CD14-positive monocyte (primary cell): ENCODE measurements at regions not wholly inside any gene's neighbourhood (a gene's known extent, or its start where the extent isn't known, plus 50 kb on each side); places are given as distances from the start of the nearest gene placed in this dataset.

Source experiments
- DNase-seq, 3 donors: peaks; one replicate each; pipeline ENCODE4 v3.0.0-alpha.2; 2011 to 2022
- H2AFZ ChIP-seq: 2 replicates; pipeline ENCODE4 v1.6.0; 2012; ENCODE audit warnings: mild to moderate bottlenecking, low read depth, low read length, inconsistent platforms; ENCODE audit not compliant: insufficient read depth, poor library complexity, severe bottlenecking
- H3K27ac ChIP-seq, 2 donors: 1 replicate in 1 of 2; 2 replicates in 1 of 2; pipeline ENCODE4 v1.5.1; 2012 to 2013; ENCODE audit warnings: low read length in 2 of 2, control low read depth in 1 of 2, inconsistent platforms in 1 of 2, low read depth in 1 of 2, mild to moderate bottlenecking in 1 of 2
- H3K27me3 ChIP-seq, 2 donors: one replicate each; pipeline versions ENCODE4 v1.6.0 to v1.6.1; 2011 to 2013; ENCODE audit warnings: low read length in 2 of 2; ENCODE audit not compliant: control insufficient read depth in 2 of 2, insufficient read depth in 2 of 2
- H3K36me3 ChIP-seq, 2 donors: replicated peaks in 1 of 2; 1 replicate in 1 of 2; 2 replicates in 1 of 2; pipeline versions ENCODE4 v1.5.1 to v1.6.1; 2012 to 2013; ENCODE audit warnings: low read length in 2 of 2, control low read depth in 1 of 2, inconsistent platforms in 1 of 2, mild to moderate bottlenecking in 1 of 2; ENCODE audit not compliant: insufficient read depth in 2 of 2, control insufficient read depth in 1 of 2
- H3K4me1 ChIP-seq, 2 donors: 1 replicate in 1 of 2; 2 replicates in 1 of 2; pipeline versions ENCODE4 v1.5.1 to v1.6.1; 2012 to 2013; ENCODE audit warnings: low read length in 2 of 2, control low read depth in 1 of 2, inconsistent platforms in 1 of 2, mild to moderate bottlenecking in 1 of 2, moderate library complexity in 1 of 2; ENCODE audit not compliant: insufficient read depth in 2 of 2, control insufficient read depth in 1 of 2
- H3K4me2 ChIP-seq: replicated peaks from 2 replicates; pipeline ENCODE3; 2012; ENCODE audit warnings: low read length, moderate library complexity, mild to moderate bottlenecking; ENCODE audit not compliant: poor library complexity, severe bottlenecking; ENCODE audit errors: extremely low read depth
- H3K4me3 ChIP-seq, 3 experiments: fragments of 200-600 bp in 1 of 3; sonication (generic) in 1 of 3; replicated peaks in 1 of 3; 1 replicate in 2 of 3; 2 replicates in 1 of 3; pipeline ENCODE4 v1.5.1; 2011 to 2013; ENCODE audit warnings: low read length in 3 of 3, mild to moderate bottlenecking in 3 of 3, control low read depth in 2 of 3, low read depth in 2 of 3, inconsistent platforms in 1 of 3, moderate library complexity in 1 of 3
- H3K79me2 ChIP-seq: 2 replicates; pipeline ENCODE4 v1.6.0; 2012; ENCODE audit warnings: mild to moderate bottlenecking, control low read depth, inconsistent platforms, low read length, moderate library complexity; ENCODE audit not compliant: insufficient read depth
- H3K9ac ChIP-seq: 2 replicates; pipeline ENCODE4 v1.6.0; 2017; ENCODE audit warnings: low read length, mild to moderate bottlenecking; ENCODE audit not compliant: insufficient read depth, poor library complexity, severe bottlenecking
- H3K9me3 ChIP-seq, 2 donors: replicated peaks in 1 of 2; 1 replicate in 1 of 2; 2 replicates in 1 of 2; pipeline versions ENCODE4 v1.5.1 to v1.6.1; 2012 to 2013; ENCODE audit warnings: low read length in 2 of 2, control low read depth in 1 of 2; ENCODE audit not compliant: control insufficient read depth in 1 of 2, insufficient read depth in 1 of 2
- H4K20me1 ChIP-seq: 2 replicates; pipeline ENCODE4 v1.6.0; 2012; ENCODE audit warnings: mild to moderate bottlenecking, low read length, control low read depth, moderate library complexity; ENCODE audit not compliant: insufficient read depth
- H3K27ac Mint-ChIP-seq, 7 donors: one replicate each; pipeline ENCODE4 v1.8.0; 2020; ENCODE audit warnings: mild to moderate bottlenecking in 7 of 7, mixed read lengths in 7 of 7, moderate library complexity in 6 of 7, inconsistent platforms in 2 of 7
- H3K27me3 Mint-ChIP-seq, 3 donors: one replicate each; pipeline ENCODE4 v1.8.0; 2021 to 2022; ENCODE audit warnings: low read depth in 3 of 3, mild to moderate bottlenecking in 3 of 3, mixed read lengths in 3 of 3, moderate library complexity in 3 of 3, inconsistent platforms in 1 of 3
- H3K36me3 Mint-ChIP-seq, 2 donors: one replicate each; pipeline ENCODE4 v1.8.0; 2020; ENCODE audit warnings: mixed read lengths in 2 of 2, inconsistent platforms in 1 of 2, mild to moderate bottlenecking in 1 of 2
- H3K4me1 Mint-ChIP-seq: one replicate; pipeline ENCODE4 v1.8.0; 2020; ENCODE audit warnings: mild to moderate bottlenecking, mixed read lengths
- H3K4me3 Mint-ChIP-seq, 2 donors: one replicate each; pipeline ENCODE4 v1.8.0; 2020; ENCODE audit warnings: mild to moderate bottlenecking in 2 of 2, mixed read lengths in 2 of 2, moderate library complexity in 1 of 2
- H3K9me3 Mint-ChIP-seq, 7 donors: one replicate each; pipeline ENCODE4 v1.8.0; 2020 to 2022; ENCODE audit warnings: mixed read lengths in 7 of 7, mild to moderate bottlenecking in 6 of 7, moderate library complexity in 6 of 7, inconsistent platforms in 2 of 7
- CTCF ChIP-seq: fragments of 200-600 bp; IDR thresholded peaks from one replicate; pipeline ENCODE4 v1.8.0; 2022; ENCODE audit warnings: antibody characterized with exemption, mild to moderate bottlenecking
- WGBS: methylation state at CpG from one replicate; pipeline ENCODE4 v1.1.5; 2013; ENCODE audit warnings: missing lambda C conversion rate; ENCODE audit not compliant: insufficient coverage; 5-methylcytosine and 5-hydroxymethylcytosine counted together
- intact Hi-C, 2 donors: fragments of 100-400 bp; cut with micrococcal nuclease; formaldehyde crosslinking; loops; one replicate each; pipeline versions ENCODE4 v1.15.0 to v1.15.1; 2023

DNA sequence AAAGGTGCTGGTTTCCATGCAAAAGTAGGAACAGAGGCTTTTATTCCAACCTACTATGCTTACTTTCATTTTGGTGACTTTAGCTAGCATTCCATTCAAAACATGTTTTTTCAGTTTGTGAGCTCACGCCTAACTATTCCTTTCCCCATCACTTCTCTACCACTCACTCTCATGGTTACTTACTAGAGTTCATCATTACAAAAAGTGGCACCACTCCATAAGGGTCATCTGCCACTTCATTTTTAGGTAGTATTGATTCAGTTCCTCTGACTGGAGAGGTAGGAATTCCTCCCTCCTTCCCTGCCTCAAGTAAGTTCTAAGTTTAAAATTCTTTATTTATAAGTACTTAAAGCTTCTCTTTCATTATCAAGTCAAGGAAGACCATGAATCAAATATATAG is 543.1 kb downstream of the HTR7 start:
- H3K27me3 ChIP-seq = no peaks in the 10 kb centered on the region
- no peak overlapping the region for H3K4me2 ChIP-seq
- intact Hi-C loops = no loop called here
- Mint-ChIP-seq H3K4me3 (no peak overlapping the region), H3K9me3 (peaks cover 0 to 5% (median 2%) of the 10 kb centered on the region in 7 donors), H3K4me1 (no peaks in the 10 kb centered on the region), H3K36me3 (no peaks in the 10 kb centered on the region), H3K27me3 (no peaks in the 10 kb centered on the region), H3K27ac (no peak overlapping the region)
- no peak overlapping the region for H3K9ac ChIP-seq
- no peak for TF ChIP-seq CTCF
- H3K79me2 ChIP-seq = no peaks in the 10 kb centered on the region
- no peak overlapping the region for H3K27ac ChIP-seq
- H3K36me3 ChIP-seq = no peaks in the 10 kb centered on the region
- no peak for DNase-seq
- H3K4me3 ChIP-seq = no peak overlapping the region
- no peaks in the 10 kb centered on the region for H3K4me1 ChIP-seq
- no peaks in the 10 kb centered on the region for H3K9me3 ChIP-seq
- no peak overlapping the region for H2AFZ ChIP-seq
- H4K20me1 ChIP-seq = no peaks in the 10 kb centered on the region
- 100% methylated on average over 1 of the region's 1 CpG for WGBS

- no peaks in the 10 kb centered on the region for H3K4me1 ChIP-seq
- H3K27me3 Mint-ChIP-seq = no peaks in the 10 kb centered on the region
- no peaks in the 10 kb centered on the region for H3K36me3 ChIP-seq
- no peaks in the 10 kb centered on the region for H3K9me3 ChIP-seq
- H3K79me2 ChIP-seq = no peaks in the 10 kb centered on the region
- no peak for TF ChIP-seq CTCF
- H3K9ac ChIP-seq = no peak overlapping the region
- H4K20me1 ChIP-seq = no peaks in the 10 kb centered on the region
- no peak overlapping the region for H3K4me2 ChIP-seq
- no CpG with 5 or more reads among the region's 3 CpGs for WGBS
- intact Hi-C loops = no loop called here
- no peak overlapping the region for H3K27ac ChIP-seq
- no peaks in the 10 kb centered on the region for H3K27me3 ChIP-seq
- H3K4me3 ChIP-seq = no peak overlapping the region
- H3K4me1 Mint-ChIP-seq = no peaks in the 10 kb centered on the region
- no peak overlapping the region for H2AFZ ChIP-seq
- H3K9me3 Mint-ChIP-seq = peaks cover 0 to 5% (median 2%) of the 10 kb centered on the region in 7 donors
- no peak overlapping the region for H3K27ac Mint-ChIP-seq
- H3K36me3 Mint-ChIP-seq = no peaks in the 10 kb centered on the region
- H3K4me3 Mint-ChIP-seq = no peak overlapping the region
- no peak for DNase-seq
These were observed 540.7 kb downstream of the HTR7 start for GRCh38 chr10:90317172-90317571.
